GM13977 (cell line): ENCODE measurements at regions not wholly inside any gene's neighbourhood (a gene's known extent, or its start where the extent isn't known, plus 50 kb on each side); places are given as distances from the start of the nearest gene placed in this dataset.

Experiments used
- DNase-seq: peaks from one replicate; pipeline ENCODE4 v3.0.0; 2012; ENCODE audit warnings: low spot score
- in situ Hi-C: fragments of 300-500 bp; cut with MboI; formaldehyde crosslinking; loops from one replicate; pipeline ENCODE4 v1.12.0; 2022; ENCODE audit warnings: low sequenced_read_pairs, low pct_unique_long_range_greater_than_20kb, mixed read lengths, inconsistent platforms; ENCODE audit not compliant: unreplicated experiment
- TF ChIP-seq, protein P1 (sequence below): IDR thresholded peaks from 2 replicates; pipeline ENCODE4 v1.5.1; 2012; ENCODE audit warnings: mild to moderate bottlenecking, control low read depth; ENCODE audit not compliant: insufficient read depth; ENCODE audit errors: extremely low read depth, missing control alignments

DNA sequence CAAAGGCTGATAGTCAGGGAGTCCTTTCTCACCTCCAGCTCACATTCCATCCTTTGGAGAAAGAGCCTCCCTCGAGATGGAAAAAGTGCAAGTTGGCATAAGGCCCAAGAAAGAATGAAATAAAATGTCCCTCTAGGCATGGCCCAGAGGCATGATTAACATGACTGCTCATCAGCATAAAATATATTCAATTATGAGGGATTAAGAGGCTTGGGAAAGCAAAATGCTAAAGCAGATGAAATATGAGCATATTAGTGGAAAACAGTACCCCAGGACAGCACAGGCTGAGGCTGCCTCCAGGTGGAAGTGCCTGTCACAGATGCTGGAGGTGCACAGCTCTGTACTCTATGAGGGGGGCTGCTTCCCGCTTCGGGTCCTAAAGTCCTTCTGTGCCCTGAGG lies 347.8 kb upstream of the PLET1 start:
- TF ChIP-seq, protein P1, sequence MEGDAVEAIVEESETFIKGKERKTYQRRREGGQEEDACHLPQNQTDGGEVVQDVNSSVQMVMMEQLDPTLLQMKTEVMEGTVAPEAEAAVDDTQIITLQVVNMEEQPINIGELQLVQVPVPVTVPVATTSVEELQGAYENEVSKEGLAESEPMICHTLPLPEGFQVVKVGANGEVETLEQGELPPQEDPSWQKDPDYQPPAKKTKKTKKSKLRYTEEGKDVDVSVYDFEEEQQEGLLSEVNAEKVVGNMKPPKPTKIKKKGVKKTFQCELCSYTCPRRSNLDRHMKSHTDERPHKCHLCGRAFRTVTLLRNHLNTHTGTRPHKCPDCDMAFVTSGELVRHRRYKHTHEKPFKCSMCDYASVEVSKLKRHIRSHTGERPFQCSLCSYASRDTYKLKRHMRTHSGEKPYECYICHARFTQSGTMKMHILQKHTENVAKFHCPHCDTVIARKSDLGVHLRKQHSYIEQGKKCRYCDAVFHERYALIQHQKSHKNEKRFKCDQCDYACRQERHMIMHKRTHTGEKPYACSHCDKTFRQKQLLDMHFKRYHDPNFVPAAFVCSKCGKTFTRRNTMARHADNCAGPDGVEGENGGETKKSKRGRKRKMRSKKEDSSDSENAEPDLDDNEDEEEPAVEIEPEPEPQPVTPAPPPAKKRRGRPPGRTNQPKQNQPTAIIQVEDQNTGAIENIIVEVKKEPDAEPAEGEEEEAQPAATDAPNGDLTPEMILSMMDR: no peak
- in situ Hi-C loops: no loop called here
- DNase-seq: no peak

DNA sequence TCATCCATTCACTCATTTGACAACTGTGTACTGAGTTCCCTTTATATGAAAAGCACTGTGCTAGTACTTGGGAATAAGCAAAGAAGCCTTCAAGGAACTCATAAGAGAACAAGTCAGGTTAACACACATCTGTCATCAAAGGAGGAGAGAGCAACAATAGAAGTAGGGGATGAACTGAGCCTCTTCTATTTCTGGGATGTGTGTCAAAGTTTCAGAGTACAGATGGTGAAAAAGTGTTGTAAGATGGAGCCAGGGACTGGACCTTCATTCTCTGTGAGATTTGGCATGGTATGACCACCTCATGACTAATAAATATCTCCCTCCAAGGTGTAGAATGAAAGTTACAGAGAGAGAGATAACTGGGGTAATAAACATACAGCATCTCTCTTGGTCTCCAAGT lies 349.8 kb upstream of the PLET1 start:
- DNase-seq: no peak
- in situ Hi-C loops: no loop called here
- TF ChIP-seq, protein P1: no peak

DNA sequence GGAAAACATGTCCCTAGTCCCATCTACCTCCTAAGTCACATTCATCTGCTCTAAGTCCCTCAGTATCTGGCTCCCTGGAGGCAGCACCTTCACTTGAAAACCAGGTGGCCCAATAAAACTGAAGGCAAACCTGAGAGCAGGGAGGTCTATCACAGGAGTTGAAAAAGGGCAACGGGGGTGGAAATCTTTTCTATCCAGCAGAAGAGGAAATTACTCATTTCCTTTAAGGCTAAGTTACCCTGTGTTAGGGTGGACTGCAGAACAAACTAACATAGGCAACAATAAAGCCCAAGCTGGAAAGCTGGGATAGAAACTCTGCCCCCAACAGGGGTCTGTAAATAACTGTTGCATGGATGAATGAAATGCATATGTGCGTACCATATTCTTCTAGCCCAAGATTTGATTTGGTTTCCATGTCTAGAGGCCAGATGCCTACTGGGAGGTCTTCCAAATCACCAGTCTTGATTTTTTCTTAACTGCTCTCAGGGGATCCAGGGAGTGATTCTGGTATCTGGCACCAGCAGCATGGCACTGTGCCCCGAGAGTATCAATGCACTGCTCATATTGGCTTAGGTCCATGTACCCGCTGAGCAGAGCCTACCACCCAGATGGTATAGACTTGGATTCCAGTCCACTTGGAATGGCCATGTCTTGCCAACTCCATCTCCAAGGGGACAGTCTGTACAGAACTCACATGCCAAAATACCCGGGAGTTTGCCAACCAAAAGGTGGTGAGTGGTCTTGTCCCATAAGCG lies 350.0 kb upstream of the NCAM1 start:
- TF ChIP-seq, protein P1: no peak
- DNase-seq: no peak
- in situ Hi-C loops: no loop called here

DNA sequence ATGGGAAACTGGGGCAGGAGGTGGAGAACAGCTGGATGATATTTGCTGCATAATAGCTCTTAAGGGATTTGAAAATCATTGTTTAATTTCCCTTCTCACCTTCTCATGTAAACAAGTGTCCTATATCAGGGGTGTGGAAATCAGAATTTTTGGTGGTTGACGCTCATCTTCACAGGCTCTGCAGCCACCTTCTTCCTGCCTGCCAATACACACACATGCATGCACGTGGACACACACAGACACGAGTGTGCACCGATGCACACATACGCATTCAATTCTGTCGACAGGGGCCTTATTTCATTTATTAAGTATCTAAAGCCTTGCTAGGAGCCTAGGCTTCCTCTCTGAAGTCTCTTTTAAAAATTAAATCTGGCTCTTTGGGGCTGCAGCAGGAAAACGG lies 349.4 kb upstream of the NCAM1 start:
- in situ Hi-C loops: no loop called here
- TF ChIP-seq, protein P1: no peak
- no peak for DNase-seq

DNA sequence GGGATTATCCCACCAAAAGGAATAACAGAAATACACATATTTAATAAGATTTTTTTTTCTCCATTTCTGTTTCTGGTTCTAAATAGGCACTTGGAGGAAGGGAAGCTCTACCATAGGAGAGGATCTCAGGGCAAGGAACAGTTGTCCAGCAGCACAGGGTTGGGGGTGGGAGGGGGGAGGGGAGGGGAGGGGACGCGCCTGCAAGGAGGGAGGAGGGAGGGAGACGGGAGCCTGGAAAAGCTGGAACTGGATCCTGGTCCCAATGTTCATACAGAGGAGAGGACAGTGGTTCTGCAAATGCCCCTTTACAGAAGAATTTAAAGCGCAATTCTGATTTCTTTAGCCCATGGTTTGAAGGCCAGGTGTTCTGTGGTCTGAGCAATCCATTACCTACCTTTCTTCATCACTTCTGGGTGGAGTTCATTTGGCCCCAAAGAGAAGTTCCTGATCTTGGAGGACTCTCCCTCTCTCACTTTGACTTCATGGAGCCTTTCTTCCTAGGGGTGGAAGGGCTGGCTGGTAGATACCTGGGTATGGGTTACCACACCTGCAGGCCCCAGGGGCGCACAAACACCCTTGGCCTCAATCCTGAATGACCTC lies 348.9 kb upstream of the NCAM1 start:
- TF ChIP-seq, protein P1: no peak
- no peak for DNase-seq
- in situ Hi-C loops: no loop called here

DNA sequence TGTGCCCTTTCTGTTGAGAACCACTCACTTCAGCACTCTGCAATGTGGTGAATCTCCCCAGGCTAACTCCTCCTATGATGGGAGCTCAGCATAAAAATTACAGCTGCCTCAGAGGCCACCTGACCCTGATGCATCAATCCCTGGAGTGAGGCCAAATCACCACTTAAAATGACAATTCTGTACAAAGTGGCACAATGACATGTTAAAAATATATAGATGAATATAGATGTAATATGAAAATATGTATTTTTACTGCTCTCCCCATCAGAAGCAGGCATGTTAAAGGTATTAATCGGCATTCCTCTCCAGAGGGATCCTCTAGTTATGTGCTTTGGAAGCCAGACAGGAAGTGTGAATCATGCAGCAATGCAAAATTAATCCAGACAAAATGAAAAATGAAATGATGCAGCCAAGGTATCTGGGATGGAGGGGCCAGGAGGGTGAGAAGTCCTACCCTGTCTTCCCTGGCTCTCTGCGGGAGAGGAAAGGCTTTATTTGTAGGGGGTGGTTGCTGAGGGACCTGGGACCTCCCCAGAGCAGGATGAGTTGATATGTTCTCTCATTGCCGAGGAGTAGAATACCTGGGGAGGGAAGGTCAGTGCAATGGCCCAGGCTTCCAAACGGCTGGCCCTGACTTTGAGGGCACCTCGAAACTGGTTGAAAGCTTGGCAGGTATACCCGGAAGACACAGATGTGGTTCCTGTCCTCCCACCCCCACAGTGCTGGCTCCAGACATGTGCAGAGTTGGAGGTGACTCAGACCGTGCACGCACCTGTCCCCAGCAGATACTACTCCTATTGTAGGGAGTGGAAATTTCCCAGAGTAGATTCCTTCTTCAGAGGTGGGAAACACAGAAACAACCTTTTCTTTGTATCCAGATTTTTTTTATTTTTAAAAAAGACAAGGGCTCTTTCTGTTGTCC lies 347.9 kb upstream of the NCAM1 start:
- in situ Hi-C loops: no loop called here
- TF ChIP-seq, protein P1: no peak
- DNase-seq: no peak
